ENCODE measurements at regions not wholly inside any gene's neighbourhood (a gene's known extent, or its start where the extent isn't known, plus 50 kb on each side); places are given as distances from the start of the nearest gene placed in this dataset.

GRCh38 chrX:84712621-84713020 lies 210.4 kb upstream of the HDX start:
- no peak for DNase-seq (ENCODE audit: low read depth)
- H3K4me3 ChIP-seq (ENCODE audit: low read depth, low read length) = no peak overlapping the region
- TF ChIP-seq CTCF (IDR thresholded peaks at IDR 0.05; ENCODE audit: control insufficient read depth, extremely low read depth, insufficient read depth) = no peak

GRCh38 chrX:84715315-84715714 lies 213.1 kb upstream of the HDX start:
- no peak for TF ChIP-seq CTCF (IDR thresholded peaks at IDR 0.05; ENCODE audit: control insufficient read depth, extremely low read depth, insufficient read depth)
- no peak overlapping the region for H3K4me3 ChIP-seq (ENCODE audit: low read depth, low read length)
- DNase-seq (ENCODE audit: low read depth) = no peak

- H3K4me3 ChIP-seq (ENCODE audit: low read depth, low read length) = no peak overlapping the region
- DNase-seq (ENCODE audit: low read depth) = no peak
- TF ChIP-seq CTCF (IDR thresholded peaks at IDR 0.05; ENCODE audit: control insufficient read depth, extremely low read depth, insufficient read depth) = no peak
These were observed 215.1 kb upstream of the HDX start for GRCh38 chrX:84717343-84717742.

- no peak for DNase-seq (ENCODE audit: low read depth)
- no peak for TF ChIP-seq CTCF (IDR thresholded peaks at IDR 0.05; ENCODE audit: control insufficient read depth, extremely low read depth, insufficient read depth)
- no peak overlapping the region for H3K4me3 ChIP-seq (ENCODE audit: low read depth, low read length)
These were observed 219.2 kb upstream of the HDX start for GRCh38 chrX:84721416-84721815.

- H3K4me3 ChIP-seq (ENCODE audit: low read depth, low read length) = no peak overlapping the region
- TF ChIP-seq CTCF (IDR thresholded peaks at IDR 0.05; ENCODE audit: control insufficient read depth, extremely low read depth, insufficient read depth) = no peak
- DNase-seq (ENCODE audit: low read depth) = no peak
These were observed 222.3 kb upstream of the HDX start for GRCh38 chrX:84724576-84724975.

GRCh38 chrX:84729408-84729807 lies 227.2 kb upstream of the HDX start:
- H3K4me3 ChIP-seq (ENCODE audit: low read depth, low read length) = no peak overlapping the region
- DNase-seq (ENCODE audit: low read depth) = no peak
- TF ChIP-seq CTCF (IDR thresholded peaks at IDR 0.05; ENCODE audit: control insufficient read depth, extremely low read depth, insufficient read depth) = no peak

GRCh38 chrX:84729809-84730208 lies 227.6 kb upstream of the HDX start:
- peak; percentile 82 for TF ChIP-seq CTCF (IDR thresholded peaks at IDR 0.05; ENCODE audit: control insufficient read depth, extremely low read depth, insufficient read depth)
- DNase-seq (ENCODE audit: low read depth) = peak; percentile 8
- H3K4me3 ChIP-seq (ENCODE audit: low read depth, low read length) = no peak overlapping the region

Measured in LNCaP clone FGC (cell line).